Endothelial cell of umbilical vein (primary cell): ENCODE measurements at regions not wholly inside any gene's neighbourhood (a gene's known extent, or its start where the extent isn't known, plus 50 kb on each side); places are given as distances from the start of the nearest gene placed in this dataset.

Source experiments
- BruUV-seq: library from RNA; stranded (reverse); fragments of 400-500 nt; replicated peaks from 2 replicates; lab custom pipeline; 2021; lab: Mats Ljungman, UMichigan
- CTCF ChIA-PET: fragments of 300-600, 350-600 bp; sonication (Branson Sonifier 250); formaldehyde crosslinking; loops from one replicate; lab custom pipeline; 2021; ENCODE audit warnings: antibody characterized with exemption, inconsistent platforms; lab: Charles Lee
- POLR2A ChIA-PET: fragments of 300-600, 350-600 bp; sonication (Branson Sonifier 250); formaldehyde crosslinking; loops from one replicate; lab custom pipeline; 2021; ENCODE audit warnings: antibody characterized with exemption, inconsistent platforms; lab: Charles Lee
- DNase-seq: peaks from one replicate; pipeline ENCODE4 v3.0.0-alpha.2; 2011; ENCODE audit warnings: low read depth, low spot score
- FAIRE-seq: peaks from 2 replicates; lab custom pipeline; 2011; peaks lifted over from hg19 to GRCh38; lab: Jason Lieb, UNC
- H2AFZ ChIP-seq: 2 replicates; pipeline ENCODE4 v1.6.0; 2012; ENCODE audit warnings: low read depth, low read length, control low read depth, inconsistent platforms
- H3K27ac ChIP-seq: 2 replicates; pipeline ENCODE4 v1.5.1; 2011; ENCODE audit warnings: low read depth, mild to moderate bottlenecking, control low read depth, low read length, moderate library complexity; ENCODE audit not compliant: insufficient read depth
- H3K27me3 ChIP-seq, 2 experiments: 2 replicates each; pipeline versions ENCODE4 v1.6.0 to v1.6.1; 2011; ENCODE audit warnings: low read length in 2 of 2, mixed read lengths in 1 of 2; ENCODE audit not compliant: control insufficient read depth in 2 of 2, insufficient read depth in 2 of 2
- H3K36me3 ChIP-seq, 2 experiments: 2 replicates in 1 of 2; 3 replicates in 1 of 2; pipeline ENCODE4 v1.5.1; 2011; ENCODE audit warnings: low read length in 2 of 2, mild to moderate bottlenecking in 1 of 2, moderate library complexity in 1 of 2; ENCODE audit not compliant: control insufficient read depth in 2 of 2, insufficient read depth in 2 of 2; ENCODE audit errors: extremely low read depth in 1 of 2
- H3K4me1 ChIP-seq: 3 replicates; pipeline ENCODE4 v1.5.1; 2011; ENCODE audit warnings: mild to moderate bottlenecking, low read length; ENCODE audit not compliant: control insufficient read depth, insufficient read depth; ENCODE audit errors: extremely low read depth
- H3K4me2 ChIP-seq: 2 replicates; pipeline ENCODE4 v1.6.1; 2011; ENCODE audit warnings: low read length, control low read depth, mixed read lengths; ENCODE audit not compliant: insufficient read depth
- H3K4me3 ChIP-seq, 3 experiments: fragments of 200-600 bp in 1 of 3; sonication (generic), shearing (Covaris generic) in 1 of 3; replicated peaks in 1 of 3; 2 replicates each; pipeline ENCODE4 v1.5.1; 2011 to 2016; ENCODE audit warnings: control low read depth in 3 of 3, low read length in 3 of 3, mild to moderate bottlenecking in 2 of 3, inconsistent platforms in 1 of 3, low read depth in 1 of 3, moderate library complexity in 1 of 3; ENCODE audit not compliant: insufficient read depth in 1 of 3
- H3K79me2 ChIP-seq: 2 replicates; pipeline ENCODE4 v1.6.0; 2012; ENCODE audit warnings: low read length, inconsistent platforms; ENCODE audit not compliant: control insufficient read depth, insufficient read depth
- H3K9ac ChIP-seq: replicated peaks from 2 replicates; pipeline ENCODE3; 2011; ENCODE audit warnings: low read length, control low read depth; ENCODE audit not compliant: insufficient read depth; ENCODE audit errors: extremely low read depth
- H3K9me1 ChIP-seq: replicated peaks from 3 replicates; pipeline ENCODE4 v1.6.0; 2011; ENCODE audit warnings: mild to moderate bottlenecking, low read length; ENCODE audit not compliant: control insufficient read depth, insufficient read depth; ENCODE audit errors: extremely low read depth
- H3K9me3 ChIP-seq: replicated peaks from 2 replicates; pipeline ENCODE4 v1.5.1; 2012; ENCODE audit warnings: low read length, inconsistent platforms; ENCODE audit not compliant: control insufficient read depth, insufficient read depth
- H4K20me1 ChIP-seq: replicated peaks from 2 replicates; pipeline ENCODE3; 2011; ENCODE audit warnings: mild to moderate bottlenecking, low read length; ENCODE audit not compliant: control insufficient read depth, insufficient read depth; ENCODE audit errors: extremely low read depth
- CTCF ChIP-seq, 2 donors: IDR thresholded peaks; 1 replicate in 1 of 2; 2 replicates in 1 of 2; pipeline ENCODE4 v1.5.1; 2011; ENCODE audit warnings: low read length in 2 of 2, mild to moderate bottlenecking in 2 of 2, moderate library complexity in 2 of 2, control low read depth in 1 of 2, inconsistent platforms in 1 of 2, low read depth in 1 of 2; ENCODE audit not compliant: insufficient read depth in 1 of 2; ENCODE audit errors: extremely low read depth in 1 of 2
- EZH2 ChIP-seq: IDR thresholded peaks from 2 replicates; pipeline ENCODE4 v1.6.1; 2012; ENCODE audit warnings: borderline replicate concordance, low read depth, mild to moderate bottlenecking, moderate library complexity, low read length, inconsistent platforms; ENCODE audit not compliant: severe bottlenecking
- FOS ChIP-seq: IDR thresholded peaks from 2 replicates; pipeline ENCODE4 v1.6.1; 2011; ENCODE audit warnings: mild to moderate bottlenecking, low read length, moderate library complexity, borderline replicate concordance; ENCODE audit not compliant: insufficient read depth
- GATA2 ChIP-seq: IDR thresholded peaks from 2 replicates; pipeline ENCODE4 v1.7.0; 2011; ENCODE audit warnings: low read depth, mild to moderate bottlenecking, moderate library complexity, mixed read lengths, low read length; ENCODE audit not compliant: insufficient read length, insufficient read depth
- JUN ChIP-seq: IDR thresholded peaks from 2 replicates; pipeline ENCODE4 v1.6.1; 2011; ENCODE audit warnings: borderline replicate concordance, low read depth; ENCODE audit not compliant: insufficient read length, insufficient read depth
- MAX ChIP-seq: IDR thresholded peaks from 2 replicates; pipeline ENCODE4 v1.6.1; 2011; ENCODE audit not compliant: insufficient read depth, insufficient read length
- MYC ChIP-seq: IDR thresholded peaks from one replicate; pipeline ENCODE4 v1.6.1; 2011; ENCODE audit warnings: mild to moderate bottlenecking, low read depth, low read length
- POLR2A ChIP-seq: IDR thresholded peaks from 2 replicates; pipeline ENCODE4 v1.6.1; 2012; ENCODE audit warnings: low read depth, mild to moderate bottlenecking, control low read depth, low read length
- POLR2AphosphoS5 ChIP-seq: IDR thresholded peaks from 2 replicates; pipeline ENCODE4 v1.6.1; 2012; ENCODE audit warnings: low read depth, mild to moderate bottlenecking, control low read depth, low read length, moderate library complexity; ENCODE audit not compliant: insufficient read depth
- dilution Hi-C: fragments of 300-500 bp; cut with MboI; formaldehyde crosslinking; loops from one replicate; pipeline ENCODE4 v1.15.0; 2019; ENCODE audit warnings: low sequenced_read_pairs; ENCODE audit not compliant: extremely low pct_ligation_motif_present
- intact Hi-C: fragments of 100-400 bp; cut with micrococcal nuclease; formaldehyde crosslinking; loops from one replicate; pipeline ENCODE4 v1.10.0; 2022

GRCh38 chr13:73141292-73141771 lies 82.5 kb downstream of the KLF5 start:
- DNase-seq (peak; percentile 42), FAIRE-seq (no peak)
- H3K4me3 ChIP-seq, result no peak overlapping the region

More at GRCh38 chr13:73141292-73141771, 82.5 kb downstream of the KLF5 start:
- TF ChIP-seq MYC (no peak), EZH2 (no peak), POLR2A (no peak), CTCF (IDR thresholded peaks at IDR 0.05; ENCODE audit: extremely low read depth in 1 of 2, insufficient read depth in 1 of 2, low read depth in 1 of 2, low read length in 2 of 2) (no peak), FOS (no peak), POLR2AphosphoS5 (no peak), JUN (no peak), GATA2 (no peak), MAX (no peak)
- intact Hi-C loops, result no loop called here
- no peak overlapping the region for H3K9ac ChIP-seq
- H3K27ac ChIP-seq, result no peak overlapping the region
- H3K79me2 ChIP-seq, result no peaks in the 10 kb centered on the region
- no peaks in the 10 kb centered on the region for H3K9me3 ChIP-seq
- BruUV-seq, result no TSS peak
- POLR2A ChIA-PET, result no interaction called here
- dilution Hi-C loops, result no loop called here
- no peaks in the 10 kb centered on the region for H3K4me1 ChIP-seq
- CTCF ChIA-PET, result interaction anchor here (0.5 to 1.6 kb wide), 5 partner anchors 10 to 290 kb away, joined by 3 to 6 read pairs (median 3); partner anchors contain the start of gene KLF5
- no peaks in the 10 kb centered on the region for H4K20me1 ChIP-seq
- H3K4me2 ChIP-seq, result no peak overlapping the region
- H2AFZ ChIP-seq, result no peak overlapping the region
- no peaks in the 10 kb centered on the region for H3K27me3 ChIP-seq
- no peaks in the 10 kb centered on the region for H3K36me3 ChIP-seq
- H3K9me1 ChIP-seq, result no peaks in the 10 kb centered on the region
